Stimulated activated CD4-positive, alpha-beta T cell treated with anti-CD3 and anti-CD28 coated beads, Interleukin-4, amount 100 ng/mL, for 4 hours (primary cell): ENCODE measurements at regions not wholly inside any gene's neighbourhood (a gene's known extent, or its start where the extent isn't known, plus 50 kb on each side); places are given as distances from the start of the nearest gene placed in this dataset.
"Not testable (repeated sequence)": the region's sequence is repeated elsewhere in the genome, so short reads cannot be mapped to it uniquely, and the experiment has no call there.

Experiments used
- DNase-seq, 2 experiments: peaks; one replicate each; pipeline ENCODE4 v3.0.0-alpha.2; 2020

- DNase-seq = no peak
Measured at GRCh38 chrX:121179972-121180371, 132.6 kb downstream of the GLUD2 start.

- no peak for DNase-seq
Measured at GRCh38 chrX:121191779-121192178, 144.4 kb downstream of the GLUD2 start.

- no peak for DNase-seq
Measured at GRCh38 chrX:121195719-121196118, 148.3 kb downstream of the GLUD2 start.

GRCh38 chrX:121196872-121197444, 149.5 kb downstream of the GLUD2 start:
- DNase-seq = not testable (repeated sequence)

GRCh38 chrX:121208563-121208962, 161.2 kb downstream of the GLUD2 start:
- no peak for DNase-seq

- no peak for DNase-seq
Measured at GRCh38 chrX:121216641-121217374, 169.4 kb downstream of the GLUD2 start.

GRCh38 chrX:121221322-121221977, 174.0 kb downstream of the GLUD2 start:
- DNase-seq = no peak

- DNase-seq = no peak
Measured at GRCh38 chrX:121227888-121228287, 180.5 kb downstream of the GLUD2 start.

- DNase-seq = no peak
Measured at GRCh38 chrX:121231566-121232358, 184.4 kb downstream of the GLUD2 start.

- DNase-seq = no peak
Measured at GRCh38 chrX:121236040-121236439, 188.6 kb downstream of the GLUD2 start.

GRCh38 chrX:121238093-121238492, 190.7 kb downstream of the GLUD2 start:
- no peak for DNase-seq

- no peak for DNase-seq
Measured at GRCh38 chrX:121244511-121244910, 197.1 kb downstream of the GLUD2 start.

- DNase-seq = no peak
Measured at GRCh38 chrX:121245763-121246162, 198.4 kb downstream of the GLUD2 start.

- DNase-seq = no peak
Measured at GRCh38 chrX:121254336-121254735, 206.9 kb downstream of the GLUD2 start.

- DNase-seq = no peak
Measured at GRCh38 chrX:121256647-121257046, 209.2 kb downstream of the GLUD2 start.

GRCh38 chrX:121258545-121258944, 211.1 kb downstream of the GLUD2 start:
- no peak for DNase-seq

GRCh38 chrX:121259170-121259569, 211.8 kb downstream of the GLUD2 start:
- no peak for DNase-seq

- no peak for DNase-seq
Measured at GRCh38 chrX:121260596-121261240, 213.3 kb downstream of the GLUD2 start.

GRCh38 chrX:121283921-121284320, 236.5 kb downstream of the GLUD2 start:
- DNase-seq = no peak

- DNase-seq = no peak
Measured at GRCh38 chrX:121298499-121298898, 251.1 kb downstream of the GLUD2 start.

- no peak for DNase-seq
Measured at GRCh38 chrX:121301356-121301755, 253.9 kb downstream of the GLUD2 start.

- DNase-seq = no peak
Measured at GRCh38 chrX:121301822-121302221, 254.4 kb downstream of the GLUD2 start.

GRCh38 chrX:121307449-121307848, 260.0 kb downstream of the GLUD2 start:
- no peak for DNase-seq
